Mucosa of descending colon (tissue), 3 donors: ENCODE measurements at regions not wholly inside any gene's neighbourhood (a gene's known extent, or its start where the extent isn't known, plus 50 kb on each side); places are given as distances from the start of the nearest gene placed in this dataset.
A peak's percentile ranks its signal among the peaks of the same experiment; 100 is the strongest.

Experiments
- ATAC-seq: fragments of 200-7000 bp; cut with Tn5 transposase; one replicate; pipeline ENCODE4 v1.9.1; 2020; ENCODE audit warnings: mild to moderate bottlenecking, moderate library complexity
- DNase-seq, 3 donors: peaks; one replicate each; pipeline ENCODE4 v3.0.0-alpha.2; 2020
- H3K36me3 ChIP-seq: fragments of 200-600 bp; one replicate; pipeline ENCODE4 v1.8.0; 2021; ENCODE audit warnings: low read depth, mild to moderate bottlenecking
- H3K4me1 ChIP-seq: fragments of 200-600 bp; one replicate; pipeline ENCODE4 v1.8.0; 2021; ENCODE audit warnings: low read depth, mild to moderate bottlenecking
- H3K4me3 ChIP-seq: fragments of 200-600 bp; one replicate; pipeline ENCODE4 v1.8.0; 2021; ENCODE audit warnings: mild to moderate bottlenecking
- H3K9me3 ChIP-seq: fragments of 200-600 bp; one replicate; pipeline ENCODE4 v1.8.0; 2021; ENCODE audit warnings: mild to moderate bottlenecking
- intact Hi-C, 2 donors: fragments of 100-400 bp; cut with DNase I in 1 of 2; cut with micrococcal nuclease in 1 of 2; formaldehyde crosslinking; loops; one replicate each; pipeline versions ENCODE4 v1.11.0 to v1.11.1; 2022; cut with DNase I, micrococcal nuclease
- TF ChIP-seq, protein P1 (sequence below): fragments of 200-600 bp; IDR thresholded peaks from one replicate; pipeline ENCODE4 v1.8.0; 2022; ENCODE audit warnings: antibody characterized with exemption, mild to moderate bottlenecking
- donor health status: DM: no; HTN: no; CAD: no; lungs with moderate emphysema.
- donor health status: DM: no; HTN: no; CAD: no.
- donor health status: DM: no; HTN: yes; CAD: no.

DNA sequence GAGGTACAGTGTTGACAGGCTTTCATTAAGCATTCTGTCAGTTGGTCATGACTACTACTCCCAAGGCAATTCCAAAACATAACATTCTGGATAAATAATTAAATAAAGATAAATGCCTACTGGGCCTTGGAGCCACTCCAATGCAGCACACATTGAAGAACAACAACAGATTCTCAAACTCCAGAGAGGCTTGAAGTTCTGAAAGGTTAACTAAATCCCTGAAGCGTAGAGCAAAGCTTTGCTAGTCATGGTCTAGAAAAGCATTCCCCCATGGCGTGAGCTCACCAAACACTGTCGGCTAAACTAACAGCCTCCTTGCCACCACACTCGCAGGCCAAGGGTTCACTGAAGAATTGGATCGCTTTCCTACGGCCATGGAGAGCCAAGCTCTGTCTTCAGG lies 268.0 kb downstream of the ATG4C start:
- Histone ChIP-seq H3K4me1 (no peaks in the 10 kb centered on the region), H3K36me3 (no peaks in the 10 kb centered on the region), H3K4me3 (no peak overlapping the region), H3K9me3 (no peaks in the 10 kb centered on the region)
- intact Hi-C loops = no loop called here
- DNase-seq = no peak
- TF ChIP-seq, protein P1, sequence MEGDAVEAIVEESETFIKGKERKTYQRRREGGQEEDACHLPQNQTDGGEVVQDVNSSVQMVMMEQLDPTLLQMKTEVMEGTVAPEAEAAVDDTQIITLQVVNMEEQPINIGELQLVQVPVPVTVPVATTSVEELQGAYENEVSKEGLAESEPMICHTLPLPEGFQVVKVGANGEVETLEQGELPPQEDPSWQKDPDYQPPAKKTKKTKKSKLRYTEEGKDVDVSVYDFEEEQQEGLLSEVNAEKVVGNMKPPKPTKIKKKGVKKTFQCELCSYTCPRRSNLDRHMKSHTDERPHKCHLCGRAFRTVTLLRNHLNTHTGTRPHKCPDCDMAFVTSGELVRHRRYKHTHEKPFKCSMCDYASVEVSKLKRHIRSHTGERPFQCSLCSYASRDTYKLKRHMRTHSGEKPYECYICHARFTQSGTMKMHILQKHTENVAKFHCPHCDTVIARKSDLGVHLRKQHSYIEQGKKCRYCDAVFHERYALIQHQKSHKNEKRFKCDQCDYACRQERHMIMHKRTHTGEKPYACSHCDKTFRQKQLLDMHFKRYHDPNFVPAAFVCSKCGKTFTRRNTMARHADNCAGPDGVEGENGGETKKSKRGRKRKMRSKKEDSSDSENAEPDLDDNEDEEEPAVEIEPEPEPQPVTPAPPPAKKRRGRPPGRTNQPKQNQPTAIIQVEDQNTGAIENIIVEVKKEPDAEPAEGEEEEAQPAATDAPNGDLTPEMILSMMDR = no peak
- ATAC-seq = no peak

DNA sequence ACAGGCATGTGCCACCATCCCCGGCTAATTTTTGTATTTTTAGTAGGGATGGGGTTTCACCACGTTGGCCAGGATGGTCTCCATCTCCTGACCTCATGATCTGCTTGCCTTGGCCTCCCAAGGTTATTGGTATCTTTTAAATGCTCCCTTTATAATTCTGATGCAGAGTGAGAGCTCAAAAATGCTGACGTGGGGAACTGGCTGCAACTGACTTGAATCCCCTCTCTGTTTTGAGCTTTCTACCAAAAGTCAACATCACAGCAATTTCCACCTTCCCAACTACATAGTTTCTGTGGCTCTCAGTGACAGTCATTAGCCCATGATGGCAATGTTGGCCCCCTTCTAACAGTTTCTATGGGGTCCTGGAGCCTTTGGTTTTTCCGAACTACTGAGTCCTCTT lies 268.2 kb upstream of the FOXD3 start:
- intact Hi-C loops = no loop called here
- no peak for ATAC-seq

GRCh38 chr1:63063367-63063766 lies 259.0 kb upstream of the FOXD3 start:
- Histone ChIP-seq H3K9me3 (no peaks in the 10 kb centered on the region), H3K36me3 (no peaks in the 10 kb centered on the region), H3K4me3 (no peak overlapping the region), H3K4me1 (no peaks in the 10 kb centered on the region)
- intact Hi-C loops = no loop called here
- ATAC-seq (no peak), DNase-seq (peak in 1 of 3 donors; percentile 17)
- TF ChIP-seq, protein P1 = no peak

More for the DNA sequence above, 268.2 kb upstream of the FOXD3 start:
- no peak for DNase-seq
- H3K36me3 ChIP-seq = no peaks in the 10 kb centered on the region
- no peak overlapping the region for H3K4me3 ChIP-seq
- no peaks in the 10 kb centered on the region for H3K9me3 ChIP-seq
- TF ChIP-seq, protein P1 = no peak
- H3K4me1 ChIP-seq = no peaks in the 10 kb centered on the region

DNA sequence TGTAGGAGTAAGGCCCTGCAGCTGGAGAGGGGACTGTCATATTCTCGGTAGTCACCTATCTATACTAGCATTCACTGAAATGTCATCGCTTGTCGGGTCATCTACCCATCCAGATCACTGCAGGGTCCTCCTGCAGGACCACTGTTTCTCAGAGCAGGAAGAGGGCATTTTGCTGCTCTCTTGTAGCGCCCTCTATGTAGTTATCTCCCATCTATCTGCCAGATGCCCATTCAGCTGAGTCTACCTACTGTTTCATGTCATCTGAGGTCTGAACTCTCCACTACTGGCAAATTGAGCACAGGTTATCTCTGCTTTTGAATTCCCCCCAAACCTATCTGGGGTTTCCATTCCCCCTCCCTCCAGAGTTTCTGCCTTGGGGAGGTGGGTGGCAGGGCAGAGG lies 258.2 kb upstream of the FOXD3 start:
- DNase-seq = no peak
- Histone ChIP-seq H3K4me3 (no peak overlapping the region), H3K36me3 (no peaks in the 10 kb centered on the region), H3K9me3 (no peaks in the 10 kb centered on the region), H3K4me1 (no peaks in the 10 kb centered on the region)
- TF ChIP-seq, protein P1 = no peak
- intact Hi-C loops = no loop called here
- no peak for ATAC-seq

DNA sequence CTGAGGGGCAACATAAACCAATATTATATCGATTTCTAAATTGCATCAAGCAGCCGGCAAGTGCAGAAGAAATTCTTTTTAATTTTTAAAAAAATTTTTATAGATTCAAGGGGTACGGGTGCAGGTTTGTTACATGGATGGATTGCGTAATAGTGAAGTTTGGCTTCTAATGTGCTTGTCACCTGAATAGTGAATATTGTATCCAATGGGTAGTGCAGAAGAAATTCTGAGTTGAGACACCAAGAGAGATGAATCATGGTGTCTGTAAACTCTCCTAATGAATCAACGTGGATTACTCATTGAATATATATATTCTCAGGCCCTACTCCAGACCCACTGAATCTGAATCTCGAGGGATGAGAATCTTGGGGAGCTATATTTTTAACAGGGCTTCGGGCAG lies 253.7 kb upstream of the FOXD3 start:
- H3K36me3 ChIP-seq = no peaks in the 10 kb centered on the region

DNA sequence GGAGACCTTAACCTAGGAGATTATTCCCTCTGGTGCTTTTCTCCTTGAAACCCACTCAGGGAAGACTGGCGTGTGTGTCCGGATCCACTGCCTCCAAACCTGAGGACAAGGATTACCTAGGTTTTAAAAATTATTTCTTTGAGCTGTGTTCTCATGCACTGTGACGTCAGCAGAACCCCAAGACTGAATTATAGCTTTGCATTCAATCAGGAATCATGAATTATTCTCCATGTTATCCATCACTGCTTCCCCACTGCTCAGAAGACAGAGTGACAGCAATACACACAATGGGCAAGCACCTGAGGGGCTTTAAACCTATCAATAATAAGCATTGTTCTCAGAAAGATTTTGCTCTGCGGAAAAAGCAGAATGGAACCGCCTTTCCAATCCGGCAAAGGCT lies 253.2 kb upstream of the FOXD3 start:
- Histone ChIP-seq H3K4me1 (no peaks in the 10 kb centered on the region), H3K9me3 (no peaks in the 10 kb centered on the region), H3K36me3 (no peaks in the 10 kb centered on the region), H3K4me3 (no peak overlapping the region)
- ATAC-seq (no peak), DNase-seq (no peak)
- TF ChIP-seq, protein P1 = no peak
- intact Hi-C loops = no loop called here

More for the DNA sequence above, 253.7 kb upstream of the FOXD3 start:
- TF ChIP-seq, protein P1 = no peak
- DNase-seq (no peak), ATAC-seq (no peak)
- Histone ChIP-seq H3K9me3 (no peaks in the 10 kb centered on the region), H3K4me1 (no peaks in the 10 kb centered on the region), H3K4me3 (no peak overlapping the region)
- intact Hi-C loops = no loop called here
